HepG2 (cell line): ENCODE measurements at regions not wholly inside any gene's neighbourhood (a gene's known extent, or its start where the extent isn't known, plus 50 kb on each side); places are given as distances from the start of the nearest gene placed in this dataset.

Experiments
- ATAC-seq: fragments of 200-7000 bp; cut with Tn5 transposase; 3 replicates; pipeline ENCODE4 v1.9.1; 2020; ENCODE audit warnings: mild to moderate bottlenecking, moderate library complexity
- BruUV-seq: library from RNA; stranded (reverse); fragments of 400-500 nt; replicated peaks from 2 replicates; lab custom pipeline; 2021; lab: Mats Ljungman, UMichigan
- CTCF ChIA-PET: fragments of 300-600 bp; formaldehyde crosslinking; extraction: SDS; loops from one replicate; lab custom pipeline; 2021; ENCODE audit warnings: low total read pairs, inconsistent platforms, low intra/inter-chr PET ratio; lab: Yijun Ruan, JAX
- POLR2A ChIA-PET: fragments of 350-600 bp; sonication (Branson Sonifier 250); formaldehyde crosslinking; loops from one replicate; lab custom pipeline; 2020; ENCODE audit warnings: antibody characterized with exemption, inconsistent platforms; lab: Yijun Ruan, JAX
- DNase-seq: peaks from one replicate; pipeline ENCODE4 v3.0.0-alpha.2; 2015; ENCODE audit warnings: low spot score
- FAIRE-seq: peaks from 3 replicates; lab custom pipeline; 2011; peaks lifted over from hg19 to GRCh38; lab: Jason Lieb, UNC
- H2AFZ ChIP-seq: one replicate; pipeline ENCODE4 v1.6.1; 2011; ENCODE audit warnings: low read length, inconsistent platforms
- H3K27ac ChIP-seq: fragments of 300-600 bp; 3 replicates; pipeline ENCODE4 v1.8.0; 2011; ENCODE audit warnings: mixed run types, mild to moderate bottlenecking, mixed read lengths, low read length, inconsistent platforms; ENCODE audit not compliant: insufficient read depth; ENCODE audit errors: extremely low read length
- H3K27me3 ChIP-seq, 2 experiments: fragments of 200-600 bp in 1 of 2; 2 replicates in 1 of 2; 3 replicates in 1 of 2; pipeline versions ENCODE4 v1.6.0 to v1.8.0; 2011; ENCODE audit warnings: low read length in 2 of 2, mild to moderate bottlenecking in 2 of 2, moderate library complexity in 2 of 2, inconsistent platforms in 1 of 2; ENCODE audit not compliant: insufficient read depth in 2 of 2, control insufficient read depth in 1 of 2
- H3K36me3 ChIP-seq, 2 experiments: fragments of 200-600 bp in 1 of 2; replicated peaks in 1 of 2; 2 replicates in 1 of 2; 3 replicates in 1 of 2; pipeline versions ENCODE4 v1.5.1 to v1.8.0; 2011; ENCODE audit warnings: low read length in 2 of 2, inconsistent platforms in 1 of 2; ENCODE audit not compliant: insufficient read depth in 2 of 2, control insufficient read depth in 1 of 2
- H3K4me1 ChIP-seq: 2 replicates; pipeline ENCODE4 v1.5.1; 2012; ENCODE audit warnings: low read length, inconsistent platforms; ENCODE audit not compliant: insufficient read depth
- H3K4me2 ChIP-seq: 2 replicates; pipeline ENCODE4 v1.6.0; 2011; ENCODE audit warnings: low read depth, low read length, inconsistent platforms
- H3K4me3 ChIP-seq, 3 experiments: fragments of 200-600 bp in 1 of 3; sonication (generic), shearing (Covaris generic) in 1 of 3; replicated peaks in 1 of 3; 2 replicates each; pipeline ENCODE4 v1.5.1; 2011 to 2016; ENCODE audit warnings: low read length in 3 of 3, inconsistent platforms in 2 of 3, low read depth in 2 of 3, mild to moderate bottlenecking in 2 of 3, control low read depth in 1 of 3, mixed read lengths in 1 of 3; ENCODE audit not compliant: insufficient read depth in 1 of 3
- H3K79me2 ChIP-seq: one replicate; pipeline ENCODE4 v1.6.1; 2011; ENCODE audit warnings: low read length, inconsistent platforms; ENCODE audit not compliant: insufficient read depth
- H3K9ac ChIP-seq: 2 replicates; pipeline ENCODE4 v1.6.0; 2011; ENCODE audit warnings: mild to moderate bottlenecking, low read depth, low read length, inconsistent platforms; ENCODE audit not compliant: insufficient read depth
- H3K9me3 ChIP-seq: 2 replicates; pipeline ENCODE4 v1.5.1; 2012; ENCODE audit warnings: mild to moderate bottlenecking, low read length
- H4K20me1 ChIP-seq: 2 replicates; pipeline ENCODE4 v1.6.0; 2011; ENCODE audit warnings: inconsistent platforms, mild to moderate bottlenecking, low read length, moderate library complexity; ENCODE audit not compliant: insufficient read depth
- CHD2 ChIP-seq: IDR thresholded peaks from 2 replicates; pipeline ENCODE4 v1.6.1; 2011; ENCODE audit warnings: low read depth, low read length, improper control_type of control experiment
- DZIP1 ChIP-seq: sonication (generic); formaldehyde crosslinking; IDR thresholded peaks from 2 replicates; pipeline ENCODE4 v1.5.0; 2020; ENCODE audit warnings: mild to moderate bottlenecking, missing genetic modification reagents
- EEA1 ChIP-seq: sonication (generic); formaldehyde crosslinking; IDR thresholded peaks from 2 replicates; pipeline ENCODE4 v1.5.1; 2020; ENCODE audit warnings: mild to moderate bottlenecking, missing genetic modification reagents, borderline replicate concordance
- ELK4 ChIP-seq: sonication (generic); formaldehyde crosslinking; IDR thresholded peaks from 2 replicates; pipeline ENCODE4 v1.9.0; 2021; ENCODE audit warnings: missing genetic modification reagents, borderline replicate concordance
- FOXJ3 ChIP-seq: sonication (generic); formaldehyde crosslinking; IDR thresholded peaks from 2 replicates; pipeline ENCODE4 v1.4.0; 2020; ENCODE audit warnings: missing genetic modification reagents, mild to moderate bottlenecking, borderline replicate concordance
- IKZF5 ChIP-seq: IDR thresholded peaks from 2 replicates; pipeline ENCODE4 v1.6.1; 2018; ENCODE audit warnings: missing genetic modification reagents, mild to moderate bottlenecking, missing compliant biosample characterization
- MXD3 ChIP-seq: IDR thresholded peaks from 2 replicates; pipeline ENCODE4 v1.6.1; 2016; ENCODE audit warnings: mild to moderate bottlenecking, missing biosample characterization, missing genetic modification reagents
- NAIF1 ChIP-seq: sonication (generic); formaldehyde crosslinking; IDR thresholded peaks from 2 replicates; pipeline ENCODE4 v1.5.0; 2020; ENCODE audit warnings: mild to moderate bottlenecking, missing genetic modification reagents, borderline replicate concordance
- SMC3 ChIP-seq: IDR thresholded peaks from 2 replicates; pipeline ENCODE4 v1.6.1; 2011; ENCODE audit warnings: low read length, improper control_type of control experiment
- SP4 ChIP-seq: sonication (generic); formaldehyde crosslinking; IDR thresholded peaks from 2 replicates; pipeline ENCODE4 v1.8.1; 2023; ENCODE audit warnings: mild to moderate bottlenecking, missing genetic modification reagents
- ZBTB46 ChIP-seq: sonication (generic); formaldehyde crosslinking; IDR thresholded peaks from 2 replicates; pipeline ENCODE4 v1.4.0; 2020; ENCODE audit warnings: mild to moderate bottlenecking, missing genetic modification reagents, borderline replicate concordance
- ZGPAT ChIP-seq: IDR thresholded peaks from 2 replicates; pipeline ENCODE4 v1.6.1; 2016; ENCODE audit warnings: mild to moderate bottlenecking
- ZNF572 ChIP-seq: sonication (generic); formaldehyde crosslinking; IDR thresholded peaks from 2 replicates; pipeline ENCODE4 v1.5.1; 2020; ENCODE audit warnings: mild to moderate bottlenecking, missing genetic modification reagents
- ZNF670 ChIP-seq: sonication (generic); formaldehyde crosslinking; IDR thresholded peaks from 2 replicates; pipeline ENCODE4 v1.8.0; 2022; ENCODE audit warnings: mild to moderate bottlenecking, missing genetic modification reagents, borderline replicate concordance
- ZNF678 ChIP-seq: sonication (generic); formaldehyde crosslinking; IDR thresholded peaks from 2 replicates; pipeline ENCODE4 v1.4.0; 2020; ENCODE audit warnings: mild to moderate bottlenecking, missing genetic modification reagents
- ZNF83 ChIP-seq: sonication (generic); formaldehyde crosslinking; IDR thresholded peaks from 2 replicates; pipeline ENCODE4 v1.4.0; 2020; ENCODE audit warnings: missing genetic modification reagents, mild to moderate bottlenecking, borderline replicate concordance
- ZNF879 ChIP-seq: sonication (generic); formaldehyde crosslinking; IDR thresholded peaks from 2 replicates; pipeline ENCODE4 v1.8.1; 2023; ENCODE audit warnings: missing genetic modification reagents
- WGBS: methylation state at CpG from one replicate; pipeline ENCODE4 v1.1.6; 2017; ENCODE audit warnings: low lambda C conversion rate; 5-methylcytosine and 5-hydroxymethylcytosine counted together
- in situ Hi-C: cut with HindIII; loops from 2 replicates; pipeline ENCODE4 v1.10.0; 2017; ENCODE audit warnings: low pct_unique_long_range_greater_than_20kb; ENCODE audit not compliant: extremely low pct_ligation_motif_present
- intact Hi-C: fragments of 100-400 bp; cut with micrococcal nuclease; formaldehyde crosslinking; loops from one replicate; pipeline ENCODE4 v1.10.0; 2022; ENCODE audit not compliant: unreplicated experiment

GRCh38 chrX:94515009-94515408 lies 841.0 kb downstream of the FAM133A start:
- DNase-seq (no peak), FAIRE-seq (no peak), ATAC-seq (no peak)
- no peaks in the 10 kb centered on the region for H3K79me2 ChIP-seq
- H2AFZ ChIP-seq, result no peak overlapping the region
- H3K9ac ChIP-seq, result no peak overlapping the region
- H3K27ac ChIP-seq, result no peak overlapping the region
- no peaks in the 10 kb centered on the region for H3K9me3 ChIP-seq
- H3K4me2 ChIP-seq, result no peak overlapping the region
- intact Hi-C loops (no loop called here), in situ Hi-C loops (no loop called here)
- H3K4me3 ChIP-seq, result no peak overlapping the region
- BruUV-seq, result no TSS peak
- CTCF ChIA-PET, result no interaction called here
- H3K36me3 ChIP-seq, result no peaks in the 10 kb centered on the region
- no peaks in the 10 kb centered on the region for H3K4me1 ChIP-seq
- POLR2A ChIA-PET, result no interaction called here
- 92% methylated on average over 1 of the region's 1 CpG for WGBS
- no peaks in the 10 kb centered on the region for H3K27me3 ChIP-seq
- no peaks in the 10 kb centered on the region for H4K20me1 ChIP-seq
- TF ChIP-seq EEA1 (CRISPR knock-in tag) (no peak), NAIF1 (CRISPR knock-in tag) (no peak), SP4 (CRISPR knock-in tag) (no peak), ZNF678 (CRISPR knock-in tag) (no peak), CHD2 (no peak), ELK4 (no peak), ZNF879 (CRISPR knock-in tag) (no peak), ZNF670 (CRISPR knock-in tag) (no peak), IKZF5 (CRISPR knock-in tag) (no peak), ZGPAT (CRISPR knock-in tag) (no peak), ZBTB46 (no peak), SMC3 (no peak), DZIP1 (CRISPR knock-in tag) (no peak), ZNF83 (no peak), ZNF572 (CRISPR knock-in tag) (no peak), FOXJ3 (CRISPR knock-in tag) (no peak), MXD3 (no peak)
